GM23248 (cell line): ENCODE measurements at regions not wholly inside any gene's neighbourhood (a gene's known extent, or its start where the extent isn't known, plus 50 kb on each side); places are given as distances from the start of the nearest gene placed in this dataset.

Source experiments
- EZH2 ChIP-seq: fragments of 200-600 bp; sonication (generic); IDR thresholded peaks from 2 replicates; pipeline ENCODE4 v1.6.1; 2018; ENCODE audit warnings: antibody characterized with exemption, mild to moderate bottlenecking; ENCODE audit not compliant: insufficient read depth, poor library complexity, severe bottlenecking
- EZH2phosphoT487 ChIP-seq: fragments of 200-600 bp; sonication (generic); IDR thresholded peaks from 2 replicates; pipeline ENCODE4 v1.6.1; 2018; ENCODE audit warnings: antibody characterized with exemption, moderate library complexity, mild to moderate bottlenecking, low read depth; ENCODE audit not compliant: insufficient read depth

GRCh38 chr5:74044936-74045335, 418.9 kb downstream of the ARHGEF28 start:
- no peak for TF ChIP-seq EZH2
- TF ChIP-seq EZH2phosphoT487 = no peak
